Upper lobe of right lung (tissue), 1 donor: ENCODE measurements at regions not wholly inside any gene's neighbourhood (a gene's known extent, or its start where the extent isn't known, plus 50 kb on each side); places are given as distances from the start of the nearest gene placed in this dataset.

Experiments
- ATAC-seq: fragments of 200-7000 bp; cut with Tn5 transposase; one replicate; pipeline ENCODE4 v1.9.1; 2020; ENCODE audit warnings: mild to moderate bottlenecking, moderate library complexity
- DNase-seq: peaks from one replicate; pipeline ENCODE4 v3.0.0-alpha.2; 2020
- H3K27ac ChIP-seq: fragments of 200-600 bp; one replicate; pipeline ENCODE4 v1.8.0; 2022
- H3K27me3 ChIP-seq: fragments of 200-600 bp; one replicate; pipeline ENCODE4 v1.8.0; 2022; ENCODE audit warnings: mild to moderate bottlenecking
- H3K36me3 ChIP-seq: fragments of 200-600 bp; one replicate; pipeline ENCODE4 v1.8.0; 2022
- H3K4me1 ChIP-seq: fragments of 200-600 bp; one replicate; pipeline ENCODE4 v1.8.0; 2022
- H3K4me3 ChIP-seq: fragments of 200-600 bp; one replicate; pipeline ENCODE4 v1.8.0; 2022; ENCODE audit warnings: mild to moderate bottlenecking
- H3K9me3 ChIP-seq: fragments of 200-600 bp; one replicate; pipeline ENCODE4 v1.8.0; 2022
- CTCF ChIP-seq: fragments of 200-600 bp; IDR thresholded peaks from one replicate; pipeline ENCODE4 v1.8.0; 2022; ENCODE audit warnings: antibody characterized with exemption
- intact Hi-C: fragments of 100-400 bp; cut with DNase I; formaldehyde crosslinking; loops from one replicate; pipeline ENCODE4 v1.11.0; 2022
- donor health status: DM: no; HTN: yes; CAD: no; lungs with severe emphysema.

- ATAC-seq: no peak
- no peak for TF ChIP-seq CTCF
- no peaks in the 10 kb centered on the region for H3K27me3 ChIP-seq
- H3K36me3 ChIP-seq: no peaks in the 10 kb centered on the region
- H3K27ac ChIP-seq: no peak overlapping the region
- H3K9me3 ChIP-seq: no peaks in the 10 kb centered on the region
- H3K4me1 ChIP-seq: no peaks in the 10 kb centered on the region
- H3K4me3 ChIP-seq: no peak overlapping the region
- intact Hi-C loops: no loop called here
- DNase-seq: no peak
Observed at GRCh38 chr2:16103614-16104314, 163.4 kb downstream of the MYCN start.

- no peak overlapping the region for H3K4me3 ChIP-seq
- no peak overlapping the region for H3K27ac ChIP-seq
- intact Hi-C loops: no loop called here
- no peak for ATAC-seq
- H3K9me3 ChIP-seq: no peaks in the 10 kb centered on the region
- no peak for DNase-seq
- no peaks in the 10 kb centered on the region for H3K27me3 ChIP-seq
- H3K36me3 ChIP-seq: no peaks in the 10 kb centered on the region
- no peaks in the 10 kb centered on the region for H3K4me1 ChIP-seq
- TF ChIP-seq CTCF: no peak
Observed at GRCh38 chr2:16102976-16103380, 162.6 kb downstream of the MYCN start.

- intact Hi-C loops: no loop called here
- no peak for TF ChIP-seq CTCF
- H3K4me3 ChIP-seq: no peak overlapping the region
- H3K27me3 ChIP-seq: no peaks in the 10 kb centered on the region
- no peak for ATAC-seq
- no peaks in the 10 kb centered on the region for H3K36me3 ChIP-seq
- H3K9me3 ChIP-seq: no peaks in the 10 kb centered on the region
- no peaks in the 10 kb centered on the region for H3K4me1 ChIP-seq
- no peak overlapping the region for H3K27ac ChIP-seq
- DNase-seq: no peak
Observed at GRCh38 chr2:16102358-16102975, 162.1 kb downstream of the MYCN start.

GRCh38 chr2:16101196-16101595 is 160.8 kb downstream of the MYCN start:
- no peak overlapping the region for H3K27ac ChIP-seq
- H3K4me1 ChIP-seq: no peaks in the 10 kb centered on the region
- H3K4me3 ChIP-seq: no peak overlapping the region
- no peaks in the 10 kb centered on the region for H3K9me3 ChIP-seq
- ATAC-seq (no peak), DNase-seq (no peak)
- TF ChIP-seq CTCF: no peak
- intact Hi-C loops: no loop called here
- no peaks in the 10 kb centered on the region for H3K36me3 ChIP-seq
- H3K27me3 ChIP-seq: no peaks in the 10 kb centered on the region

GRCh38 chr2:16100006-16100405 is 159.7 kb downstream of the MYCN start:
- TF ChIP-seq CTCF: no peak
- Histone ChIP-seq H3K9me3 (no peaks in the 10 kb centered on the region), H3K36me3 (no peaks in the 10 kb centered on the region), H3K27ac (no peak overlapping the region), H3K4me1 (no peaks in the 10 kb centered on the region), H3K4me3 (no peak overlapping the region), H3K27me3 (no peaks in the 10 kb centered on the region)
- ATAC-seq (peak; percentile 30), DNase-seq (no peak)
- intact Hi-C loops: no loop called here
